T-helper 2 cell (primary cell): ENCODE measurements at regions not wholly inside any gene's neighbourhood (a gene's known extent, or its start where the extent isn't known, plus 50 kb on each side); places are given as distances from the start of the nearest gene placed in this dataset.
"Not testable (repeated sequence)": the region's sequence is repeated elsewhere in the genome, so short reads cannot be mapped to it uniquely, and the experiment has no call there.

Experiments
- DNase-seq, 5 experiments: peaks; one replicate each; pipeline versions ENCODE4 v3.0.0 to v3.0.0-alpha.2; 2012 to 2022

DNA sequence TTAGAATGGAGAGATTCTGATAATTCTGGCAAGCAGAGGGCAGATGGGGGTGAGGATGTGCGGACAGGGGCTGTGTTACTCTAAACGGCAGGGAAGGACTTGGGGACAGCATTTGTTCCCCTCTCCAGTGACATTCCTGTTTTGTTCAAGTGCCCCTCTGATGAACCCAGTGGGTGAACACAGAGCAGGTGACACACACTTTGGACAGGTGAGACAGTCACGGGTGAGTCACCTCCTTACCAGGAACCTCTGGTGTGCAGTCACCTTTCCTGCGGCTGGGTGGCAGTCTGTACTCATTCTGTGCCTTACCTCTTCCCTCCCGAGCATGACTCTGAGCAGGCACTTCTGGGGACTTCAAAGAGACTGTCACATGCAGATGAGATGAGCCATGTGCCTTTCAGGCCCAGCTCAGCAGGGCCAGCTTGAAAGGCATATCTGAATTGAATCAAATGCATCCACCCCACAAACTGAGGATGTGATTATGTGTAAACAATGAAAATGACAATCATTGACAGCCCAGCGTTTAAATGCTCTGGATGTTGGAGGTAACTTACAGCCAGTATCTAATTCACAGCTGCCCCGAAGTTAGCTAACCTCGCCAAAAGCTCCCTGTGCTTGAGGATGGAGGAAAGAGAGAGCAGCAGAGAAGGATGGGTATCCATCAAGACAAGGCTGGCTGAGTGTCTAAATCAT lies 362.4 kb downstream of the BCL2L11 start:
- peak in 1 of 5 experiments; percentile 54 for DNase-seq

DNA sequence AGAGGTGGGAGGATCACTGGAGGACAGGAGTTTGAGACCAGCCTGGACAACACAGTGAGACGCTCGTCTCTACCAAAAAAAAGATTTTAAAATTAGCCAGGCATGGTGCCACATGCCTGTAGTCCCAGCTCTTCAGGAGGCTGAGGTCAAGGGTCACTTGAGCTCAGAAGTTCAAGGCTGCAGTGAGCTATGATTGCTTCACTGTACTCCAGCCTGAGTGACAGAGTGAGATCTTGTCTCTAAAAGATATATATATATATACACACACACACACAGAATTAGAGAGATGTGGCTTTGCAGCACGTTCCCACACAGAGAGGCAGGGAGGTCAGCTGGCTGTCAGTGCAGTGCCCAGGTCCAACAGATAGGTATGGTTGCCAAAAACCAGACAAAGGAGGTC lies 363.4 kb downstream of the BCL2L11 start:
- DNase-seq: not testable (repeated sequence)

DNA sequence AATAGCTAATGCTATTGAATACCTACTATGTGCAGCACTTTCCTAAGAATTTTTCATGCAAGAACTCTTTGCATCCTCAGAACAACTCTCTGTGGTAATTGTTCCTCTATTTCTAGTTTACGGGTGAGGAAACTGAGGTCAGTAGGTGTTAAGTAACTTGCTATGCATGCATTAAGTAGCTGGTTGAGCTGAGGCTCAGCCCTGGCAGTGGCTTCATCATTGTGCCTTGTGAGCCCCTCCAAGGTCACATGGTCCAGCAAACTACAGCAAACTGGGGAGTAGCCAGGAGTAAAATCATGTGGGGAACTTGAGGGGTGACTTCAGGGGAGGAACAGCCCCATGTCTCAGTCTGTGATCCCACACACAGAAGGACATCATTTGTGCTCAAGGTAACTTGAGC lies 365.2 kb downstream of the BCL2L11 start:
- peak in 1 of 5 experiments; percentile 38 for DNase-seq

DNA sequence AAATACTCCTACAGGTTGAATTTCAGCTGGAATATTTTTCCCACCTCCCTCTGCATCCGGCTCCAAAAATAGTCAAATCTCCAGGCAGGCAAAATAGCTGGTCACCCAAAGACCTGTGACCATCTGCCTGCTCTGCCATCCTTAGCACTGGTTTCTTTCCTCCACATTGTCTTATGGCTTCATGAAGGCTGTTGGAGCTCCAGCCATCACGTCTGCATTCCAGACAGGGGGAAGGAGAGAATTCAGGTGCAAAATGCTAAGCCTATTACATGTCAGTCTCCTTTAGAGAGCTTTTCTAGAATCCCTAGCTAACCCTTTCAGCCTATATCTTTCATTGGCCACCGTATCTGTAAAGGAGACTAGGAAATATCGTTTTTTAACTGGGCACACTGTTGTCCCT lies 367.7 kb downstream of the BCL2L11 start:
- not testable (repeated sequence) for DNase-seq

DNA sequence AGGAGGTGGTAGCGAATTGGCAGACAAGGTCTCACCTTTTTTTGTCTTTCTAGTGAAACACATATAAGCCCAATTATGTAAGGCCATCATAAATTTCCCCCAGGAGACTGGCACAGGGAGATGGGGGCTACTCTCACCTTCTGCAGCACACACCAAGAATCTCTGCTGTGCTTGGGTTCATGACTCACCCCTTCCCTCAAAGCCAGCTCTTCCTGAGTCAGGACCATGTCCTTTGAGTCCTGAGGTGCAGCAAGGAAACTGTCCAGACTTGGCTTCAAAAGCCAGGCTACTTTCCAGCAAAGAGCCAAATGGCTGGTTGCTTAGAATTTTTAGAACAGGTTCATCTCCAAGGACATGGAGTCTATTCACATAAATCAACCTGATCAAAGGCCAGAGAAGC lies 368.7 kb downstream of the BCL2L11 start:
- not testable (repeated sequence) for DNase-seq

DNA sequence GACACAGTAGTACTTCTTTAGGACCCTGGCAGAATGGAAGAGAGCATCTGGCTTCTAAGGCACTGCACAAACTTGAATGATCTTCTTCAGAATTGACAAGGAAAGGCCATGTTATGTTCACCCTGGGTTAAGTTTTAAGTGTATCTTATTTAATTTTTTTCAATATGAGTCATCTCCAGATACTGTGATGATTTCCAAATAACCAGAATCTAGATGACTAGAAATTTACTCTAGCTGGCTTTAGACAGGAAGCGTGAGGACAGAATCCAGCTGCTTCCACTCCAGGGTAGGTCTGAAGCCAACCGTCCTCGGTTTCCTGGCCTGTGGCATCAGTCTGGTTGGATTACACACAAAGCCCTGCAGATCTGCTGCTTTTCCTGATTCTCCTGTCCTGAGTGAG lies 370.5 kb downstream of the BCL2L11 start:
- DNase-seq: not testable (repeated sequence)

DNA sequence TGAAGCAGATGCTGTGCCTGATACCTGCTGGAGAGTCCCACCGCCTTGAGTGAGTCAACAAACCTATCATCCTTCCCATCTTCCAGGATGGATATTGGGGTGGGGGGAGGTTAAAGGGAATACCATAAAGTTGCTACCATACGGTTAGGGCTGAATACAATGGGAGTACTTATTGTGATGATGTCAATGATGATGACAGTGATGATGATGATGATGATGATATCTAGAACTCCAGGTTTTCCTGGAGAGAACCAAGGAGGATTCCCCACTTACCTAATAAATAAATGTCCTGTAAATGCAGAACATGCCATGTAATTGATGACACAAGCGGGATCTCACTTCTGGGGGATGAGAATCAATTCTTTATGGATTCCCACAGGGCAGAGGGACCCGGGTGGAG lies 370.9 kb downstream of the BCL2L11 start:
- not testable (repeated sequence) for DNase-seq

DNA sequence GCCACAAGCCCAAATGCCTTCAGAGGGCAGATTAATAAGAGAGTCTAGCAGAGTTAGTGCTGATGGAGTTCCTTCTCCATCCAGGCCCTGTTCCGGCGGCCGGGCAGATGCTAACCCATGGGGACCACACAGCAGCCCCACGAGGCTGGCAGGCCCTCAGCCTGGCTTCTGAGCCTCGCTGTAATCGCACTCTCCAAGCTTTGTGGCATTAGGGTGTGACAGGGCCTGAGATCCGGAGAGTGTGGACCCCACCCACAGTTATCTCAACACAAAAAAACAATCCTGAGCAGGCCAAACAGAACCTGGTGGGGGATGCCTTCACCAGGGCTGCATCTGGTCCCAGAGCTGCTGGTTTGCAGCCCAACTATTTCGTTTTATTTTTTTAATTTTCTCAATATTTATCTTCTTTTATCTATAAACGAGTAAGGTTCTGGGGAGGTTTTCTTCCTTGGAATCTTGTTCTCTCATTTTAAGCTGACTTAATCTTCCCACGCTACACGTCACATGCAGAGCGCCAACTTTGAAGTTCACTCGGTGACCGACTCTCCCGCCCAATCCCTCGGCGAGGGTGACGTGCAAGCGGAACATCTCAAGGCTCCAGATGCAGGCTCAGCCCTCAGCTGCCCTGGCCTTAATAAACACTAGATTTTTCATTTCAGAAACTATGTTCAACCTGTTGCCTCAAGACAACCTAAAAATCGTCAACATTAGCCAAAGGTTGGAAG lies 372.4 kb downstream of the BCL2L11 start:
- DNase-seq: not testable (repeated sequence)

DNA sequence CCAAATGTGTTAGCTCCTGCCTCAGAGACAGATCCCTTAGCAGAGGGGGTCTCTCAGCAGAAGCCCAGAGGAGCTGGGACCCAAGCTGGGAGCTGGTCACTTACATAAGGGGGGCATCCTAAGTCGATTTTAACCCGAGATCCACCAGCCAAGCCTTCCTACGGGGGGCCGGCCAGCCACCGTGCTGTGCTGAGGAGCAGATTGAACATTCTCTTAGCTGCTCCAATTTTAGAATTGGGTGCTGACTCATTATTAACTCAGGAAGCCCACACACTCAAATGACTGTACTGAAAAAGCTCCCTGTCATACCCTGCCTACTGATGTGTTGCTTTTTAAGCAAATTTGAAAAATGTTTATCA lies 373.0 kb downstream of the BCL2L11 start:
- DNase-seq: not testable (repeated sequence)

DNA sequence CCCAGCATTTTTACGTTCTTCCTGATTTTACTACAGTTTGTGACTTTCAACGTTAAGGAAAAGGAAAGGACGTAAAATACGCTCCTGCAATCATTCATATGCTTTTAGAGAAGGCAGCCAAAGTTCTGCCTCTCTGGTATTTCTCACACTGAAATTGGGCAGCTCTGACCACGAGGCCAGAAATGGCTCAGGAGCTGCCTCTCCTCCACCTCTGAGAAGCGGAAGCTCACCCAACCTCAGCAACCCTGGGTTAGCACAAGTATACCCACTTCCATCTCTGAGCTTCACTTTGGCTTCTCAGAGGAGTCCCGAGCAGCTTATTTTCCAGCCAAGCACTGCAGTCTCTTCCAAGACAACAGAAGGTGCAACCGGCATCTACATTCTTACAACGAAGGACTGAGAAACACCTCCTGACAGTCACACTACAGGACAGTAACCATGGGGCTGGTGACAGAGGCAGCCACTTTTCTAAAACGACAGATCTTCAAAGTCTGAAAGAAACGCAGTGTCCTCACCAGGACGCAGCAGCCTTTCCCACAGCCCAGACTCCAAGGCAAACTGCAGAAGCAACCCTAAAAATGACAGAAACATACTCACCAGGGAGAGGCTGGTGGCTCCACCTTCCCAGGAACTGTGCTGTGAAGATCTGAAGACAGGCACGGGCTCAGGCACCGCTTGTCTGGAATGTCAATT lies 373.7 kb downstream of the BCL2L11 start:
- DNase-seq: not testable (repeated sequence)

DNA sequence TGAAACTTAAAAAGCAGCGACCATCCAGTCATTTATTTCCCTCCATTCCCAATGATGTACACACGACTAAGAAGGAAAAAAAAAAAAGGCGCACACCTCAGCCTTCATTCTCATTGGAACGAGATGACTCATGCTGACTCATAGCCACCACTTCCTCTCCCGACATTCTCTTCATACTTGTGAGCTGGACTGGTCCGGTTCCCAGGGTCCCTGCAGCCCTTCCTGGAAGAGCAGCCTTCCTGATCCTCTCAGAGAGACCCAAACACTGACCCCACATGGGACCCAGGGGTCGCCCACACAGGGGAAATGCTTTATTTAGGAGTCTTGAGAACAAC lies 374.2 kb downstream of the BCL2L11 start:
- not testable (repeated sequence) for DNase-seq

DNA sequence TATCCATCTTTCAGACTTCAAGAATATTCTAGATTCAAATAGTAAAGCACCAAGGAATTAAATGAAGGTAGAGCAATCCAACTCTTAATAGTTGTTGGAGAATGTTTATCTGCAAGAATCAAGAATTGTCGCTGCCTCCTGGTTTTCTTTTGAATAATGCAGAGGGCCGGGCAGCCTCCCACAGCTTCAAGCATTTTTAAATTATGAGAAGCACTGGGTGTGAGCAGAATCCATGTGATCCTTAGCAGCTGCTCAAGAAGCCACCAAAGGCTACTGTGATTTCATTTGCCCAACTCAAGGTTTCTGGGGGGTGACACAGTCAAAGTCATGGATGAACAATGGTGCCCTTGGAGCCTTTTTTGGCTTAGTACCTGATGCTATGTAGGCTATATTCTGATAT lies 374.9 kb downstream of the BCL2L11 start:
- not testable (repeated sequence) for DNase-seq

DNA sequence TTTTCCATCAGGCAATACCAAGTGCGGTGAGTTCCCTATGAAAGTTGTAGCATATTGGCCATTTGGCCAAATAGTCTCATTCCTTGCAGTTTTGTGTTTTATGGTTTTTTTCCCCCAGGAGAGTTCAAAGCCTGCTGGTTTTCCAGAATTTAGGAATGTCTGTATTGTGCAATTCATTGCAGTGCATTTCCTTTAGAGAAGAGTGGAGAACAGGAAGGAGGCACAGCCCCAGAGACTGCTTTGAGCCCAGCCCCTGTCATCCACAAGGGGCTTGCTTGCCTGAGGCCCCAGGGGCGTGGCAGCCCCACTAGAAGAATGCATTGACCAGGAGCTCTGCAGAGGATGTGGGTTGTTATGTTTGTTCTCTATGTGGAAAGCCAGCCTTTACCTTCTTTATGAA lies 375.5 kb downstream of the BCL2L11 start:
- DNase-seq: not testable (repeated sequence)

DNA sequence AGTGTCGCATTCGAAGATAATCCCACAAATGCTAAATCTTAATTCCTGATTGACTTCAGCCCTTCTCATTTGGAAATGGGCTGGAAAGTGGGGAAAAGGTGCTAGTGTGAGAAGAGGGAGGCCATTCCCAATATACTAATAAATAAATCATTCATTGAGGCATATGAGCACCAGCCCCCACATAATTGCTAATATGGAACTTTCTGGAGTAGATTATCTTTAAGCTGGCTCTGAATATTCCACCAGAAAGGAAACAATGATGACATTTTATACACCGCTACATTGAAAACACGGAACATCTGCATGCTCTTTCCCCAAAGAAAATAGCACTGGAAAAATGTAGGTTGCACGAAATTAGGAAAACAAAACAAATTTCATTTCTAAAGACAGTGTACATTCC lies 376.1 kb downstream of the BCL2L11 start:
- not testable (repeated sequence) for DNase-seq

DNA sequence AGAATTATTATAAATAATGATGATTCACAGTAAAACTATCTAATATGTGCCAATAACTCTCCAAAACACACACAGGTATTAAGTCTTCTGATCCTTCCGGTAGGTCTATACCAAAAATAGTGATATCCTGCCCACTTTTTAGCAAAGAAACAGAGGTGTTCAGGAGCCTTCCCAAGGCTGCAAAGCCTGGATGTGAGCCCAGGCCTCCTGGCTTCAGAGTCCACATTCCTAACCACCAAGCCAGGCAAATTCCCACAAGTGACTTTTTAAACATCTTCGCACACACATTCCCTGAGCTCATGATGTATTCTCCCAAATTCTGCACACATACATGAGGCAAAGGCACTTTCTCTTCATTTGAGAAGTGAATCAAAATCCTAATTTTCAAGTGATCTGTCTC lies 376.6 kb downstream of the BCL2L11 start:
- not testable (repeated sequence) for DNase-seq

DNA sequence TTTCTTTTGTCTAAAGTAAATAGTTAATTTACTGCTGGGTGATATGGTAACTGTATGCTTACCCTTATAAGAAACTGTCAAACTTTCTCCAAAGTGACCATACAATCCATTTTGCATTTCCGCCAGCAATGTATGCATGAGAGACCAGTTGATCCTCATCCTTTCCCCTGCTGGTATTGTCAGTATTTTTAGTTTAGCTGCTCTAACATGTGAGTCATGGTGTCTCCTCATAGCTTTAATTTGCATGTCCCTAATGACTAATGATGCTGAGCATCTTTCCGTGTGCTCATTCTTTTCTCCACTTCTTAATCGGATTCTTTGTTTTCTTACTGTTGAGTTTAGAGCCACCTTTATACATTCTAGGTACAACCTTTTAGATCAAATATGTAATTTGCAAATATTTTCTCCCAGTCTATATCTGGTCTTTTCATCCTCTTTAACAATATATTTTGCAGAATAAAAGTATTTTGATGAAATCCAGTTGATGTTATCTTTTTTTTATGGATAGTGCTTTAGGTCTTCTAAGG lies 379.9 kb downstream of the BCL2L11 start:
- DNase-seq: not testable (repeated sequence)

DNA sequence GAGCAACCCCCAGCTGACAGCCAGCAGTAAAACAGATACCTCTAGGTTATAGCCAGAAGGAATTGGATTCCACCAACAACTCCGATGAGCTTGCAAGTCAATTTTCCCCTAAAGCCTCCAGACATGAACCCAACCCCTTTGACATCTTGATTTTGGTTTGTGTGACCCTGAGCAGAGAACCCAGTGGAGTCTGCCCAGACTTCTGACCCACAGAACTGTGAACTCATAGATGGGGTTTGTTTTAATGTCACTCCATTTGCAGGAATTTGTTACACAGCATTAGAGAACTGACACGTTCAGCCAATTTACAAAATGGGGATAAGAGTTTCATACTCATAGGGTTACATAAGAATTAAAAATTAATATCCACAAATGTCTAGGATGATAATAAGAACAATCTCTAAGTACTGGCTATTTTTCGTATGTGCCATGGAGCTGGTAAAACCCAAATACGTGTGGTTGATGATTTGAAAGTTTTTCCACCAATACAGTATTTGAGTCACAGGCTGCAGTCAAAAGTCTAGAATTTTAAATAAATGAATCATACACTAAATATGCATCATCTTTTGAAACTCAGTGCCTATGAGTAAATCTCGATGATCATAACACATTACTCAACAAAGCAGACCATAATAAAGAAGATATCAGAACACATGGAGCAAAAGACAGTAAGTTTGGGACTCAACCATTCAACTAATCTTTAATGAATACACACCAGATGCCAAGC lies 380.0 kb downstream of the ANAPC1 start:
- DNase-seq: not testable (repeated sequence)

DNA sequence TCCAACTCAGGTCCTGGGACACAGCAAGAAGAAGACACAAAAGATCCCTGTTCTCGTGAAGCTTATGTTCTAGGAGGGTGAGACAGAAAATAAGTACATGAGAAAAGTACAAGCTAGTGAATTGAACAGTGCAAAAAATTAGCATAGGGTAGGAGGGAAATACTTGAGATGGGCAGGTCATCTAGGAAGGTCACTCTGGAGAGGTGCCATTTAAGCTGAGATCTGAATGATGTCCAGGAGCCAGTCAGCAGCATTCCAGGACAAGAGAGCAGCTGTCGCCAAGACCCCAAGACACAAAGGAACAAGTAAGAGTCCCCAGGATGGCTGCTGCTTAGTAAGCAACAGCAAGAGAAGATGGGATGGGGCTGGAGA lies 379.4 kb downstream of the ANAPC1 start:
- not testable (repeated sequence) for DNase-seq

DNA sequence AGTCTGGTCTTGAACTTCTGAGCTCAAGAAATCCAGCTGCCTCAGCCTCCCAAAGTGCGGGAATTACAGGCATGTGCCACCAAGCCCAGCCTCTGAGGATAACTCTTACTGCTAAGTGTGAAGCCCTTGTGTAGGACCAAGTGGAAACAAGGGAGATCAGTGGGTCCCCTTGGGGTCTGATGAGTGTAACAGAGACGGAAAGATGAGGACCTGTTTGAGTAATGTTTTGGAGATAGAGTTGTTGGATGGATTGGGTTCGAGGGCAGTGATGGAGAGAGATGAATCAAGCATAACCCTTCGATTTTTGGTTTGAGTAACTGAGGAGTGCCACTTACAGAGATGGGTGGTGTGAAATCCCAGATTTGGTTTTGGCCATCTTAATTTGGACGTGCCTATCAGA lies 378.7 kb downstream of the ANAPC1 start:
- not testable (repeated sequence) for DNase-seq

DNA sequence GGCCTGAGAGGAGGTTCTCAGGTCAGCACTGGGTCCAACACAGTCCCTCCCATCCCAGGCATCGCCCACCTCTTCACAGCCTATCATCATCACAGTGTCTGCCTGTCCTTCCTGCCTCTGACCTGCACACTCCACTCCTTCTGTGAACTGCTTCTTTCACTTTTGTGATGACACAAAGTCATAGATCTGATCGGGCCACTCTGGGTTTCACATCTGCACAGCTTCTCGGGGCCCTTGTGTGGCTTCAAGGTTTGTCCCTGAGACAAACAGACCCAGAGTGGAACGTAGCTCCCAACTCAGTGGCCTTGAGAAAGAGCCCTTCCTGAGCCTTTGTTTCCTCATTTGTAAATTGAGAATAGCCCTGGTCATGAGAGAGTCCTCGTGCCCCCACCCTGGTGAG lies 377.1 kb downstream of the ANAPC1 start:
- peak in 2 of 5 experiments; percentile 23 to 79 for DNase-seq

DNA sequence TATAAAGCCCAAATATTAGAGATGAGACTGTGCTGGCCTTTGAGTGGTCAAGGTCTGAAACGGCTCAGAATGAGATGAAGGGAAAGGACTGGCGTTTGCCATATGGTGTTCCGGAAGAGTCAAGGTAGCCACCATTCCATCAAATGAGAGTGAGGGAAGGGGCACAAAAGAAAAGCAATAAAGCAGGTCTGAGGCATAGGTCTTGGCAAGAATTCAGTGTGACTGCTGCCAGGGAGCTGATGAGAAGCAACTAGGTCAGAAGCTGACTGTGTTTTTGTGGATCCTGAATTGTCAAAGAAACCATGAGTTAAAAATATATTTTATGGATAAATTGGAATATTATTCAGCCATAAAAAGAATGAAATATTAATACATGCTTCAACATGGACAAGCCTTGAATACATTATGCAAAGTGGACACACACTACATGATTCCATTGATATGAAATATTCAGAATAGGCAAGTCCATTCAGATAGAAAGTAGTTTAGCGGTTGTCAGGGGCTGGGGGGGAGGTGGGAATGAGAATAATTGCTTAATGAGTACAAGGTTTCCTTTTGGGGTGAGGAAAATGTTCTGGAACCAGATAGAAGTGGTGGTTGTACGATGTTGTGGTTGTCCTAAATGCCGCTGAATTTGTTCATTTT lies 374.6 kb downstream of the ANAPC1 start:
- DNase-seq: not testable (repeated sequence)

DNA sequence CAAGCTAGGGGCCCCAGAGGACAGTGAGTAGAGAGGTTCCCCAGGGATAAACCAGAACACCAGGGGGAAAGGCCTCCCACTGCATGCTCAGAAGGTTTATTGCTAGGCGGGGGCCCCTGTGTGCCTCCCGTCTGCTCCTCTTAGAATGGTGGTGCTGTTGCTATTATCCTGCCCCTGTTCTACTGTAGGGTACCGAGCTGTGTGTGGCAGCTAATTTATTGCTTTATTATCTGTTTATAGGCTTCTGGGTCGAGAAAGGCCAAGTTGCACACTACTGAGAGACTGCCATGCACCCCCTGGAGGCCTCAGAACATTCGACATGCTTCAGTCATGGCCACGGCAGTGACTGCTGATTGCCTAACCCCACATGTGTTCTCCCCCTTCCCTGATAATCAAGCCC lies 373.6 kb downstream of the ANAPC1 start:
- DNase-seq: not testable (repeated sequence)
